NK-92 treated with Interleukin-12 subunit alpha and Interleukin-12 subunit beta, amount 100 ng/mL, for 24 hours (cell line): ENCODE measurements at regions not wholly inside any gene's neighbourhood (a gene's known extent, or its start where the extent isn't known, plus 50 kb on each side); places are given as distances from the start of the nearest gene placed in this dataset.
"Not testable (repeated sequence)": the region's sequence is repeated elsewhere in the genome, so short reads cannot be mapped to it uniquely, and the experiment has no call there.

Experiments used
- DNase-seq: peaks from one replicate; lab custom pipeline; 2025; lab: John Stamatoyannopoulos, UW

DNA sequence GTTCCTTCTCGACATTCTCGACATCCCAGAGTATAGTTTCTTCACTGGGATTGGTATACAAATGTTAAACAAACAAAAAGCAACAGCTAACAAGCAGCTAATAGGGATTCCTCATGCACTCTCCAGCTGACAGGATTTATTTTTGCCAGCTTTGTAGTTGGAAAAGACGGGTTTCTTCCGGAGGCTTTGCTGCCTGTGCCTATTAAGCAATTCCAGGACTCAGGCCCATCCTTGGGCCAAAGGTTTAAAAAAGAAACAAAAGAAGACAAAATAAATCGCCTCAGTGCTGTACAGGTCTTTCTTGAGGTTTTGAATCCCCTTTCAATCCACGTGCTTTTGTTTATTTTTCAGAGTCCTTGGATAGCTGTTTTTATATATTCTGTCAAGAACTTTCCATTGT, 1414.5 kb upstream of the PCDH9 start:
- DNase-seq = no peak

DNA sequence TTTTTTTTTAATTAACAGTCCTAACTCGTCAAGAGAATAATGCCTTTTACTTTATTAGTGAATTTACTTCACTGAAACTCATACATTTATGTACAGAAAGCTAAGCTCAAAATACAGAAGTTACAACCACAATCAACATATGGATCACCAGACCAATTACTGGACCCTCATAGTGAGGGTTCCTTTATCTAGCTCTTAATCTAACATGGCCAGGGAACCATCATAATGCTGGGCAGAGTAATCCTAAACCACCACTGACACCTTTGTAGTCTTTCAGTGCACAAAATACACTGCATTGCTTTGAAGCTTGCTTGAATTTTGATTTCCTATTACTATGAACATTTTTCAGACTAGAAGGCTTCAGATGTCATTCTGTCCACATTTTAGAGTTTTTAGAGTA, 1406.6 kb upstream of the PCDH9 start:
- DNase-seq = no peak

DNA sequence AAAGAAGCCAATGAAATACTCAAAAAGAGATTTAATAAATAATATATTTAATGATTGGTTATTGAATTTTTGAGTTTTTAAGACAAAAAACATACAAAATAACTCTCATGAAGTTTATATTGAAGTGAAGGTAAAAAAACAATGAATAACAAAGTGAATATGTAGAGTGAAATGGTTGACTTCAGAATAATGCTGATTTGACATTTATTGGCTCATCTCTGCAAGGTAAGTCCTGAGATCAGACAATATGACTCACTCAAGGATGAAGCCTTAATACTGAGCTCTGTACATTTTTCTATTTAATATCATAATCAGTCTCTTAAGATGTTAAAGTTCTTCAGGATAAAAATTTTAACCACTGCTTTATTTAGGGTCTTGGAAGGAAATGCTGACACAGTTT, 1398.9 kb upstream of the PCDH9 start:
- DNase-seq = no peak

DNA sequence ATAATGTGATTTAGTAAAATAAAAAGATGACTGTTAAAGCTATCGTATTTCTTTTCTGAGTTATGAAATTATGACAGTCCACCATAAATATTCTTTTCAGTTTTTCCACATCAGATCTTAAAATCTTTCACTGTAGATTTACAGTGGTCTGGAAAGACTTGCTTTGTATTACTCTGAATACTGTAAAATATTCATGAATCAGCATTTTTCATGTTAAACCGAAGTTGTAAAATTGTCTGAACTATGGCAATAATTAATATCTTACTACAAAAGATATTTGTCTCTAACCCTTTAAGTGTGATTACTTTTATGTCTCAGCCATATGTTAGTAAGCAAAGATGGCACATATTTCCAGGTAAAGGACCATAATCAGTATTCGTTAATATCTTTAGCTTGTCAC, 1397.2 kb upstream of the PCDH9 start:
- no peak for DNase-seq

DNA sequence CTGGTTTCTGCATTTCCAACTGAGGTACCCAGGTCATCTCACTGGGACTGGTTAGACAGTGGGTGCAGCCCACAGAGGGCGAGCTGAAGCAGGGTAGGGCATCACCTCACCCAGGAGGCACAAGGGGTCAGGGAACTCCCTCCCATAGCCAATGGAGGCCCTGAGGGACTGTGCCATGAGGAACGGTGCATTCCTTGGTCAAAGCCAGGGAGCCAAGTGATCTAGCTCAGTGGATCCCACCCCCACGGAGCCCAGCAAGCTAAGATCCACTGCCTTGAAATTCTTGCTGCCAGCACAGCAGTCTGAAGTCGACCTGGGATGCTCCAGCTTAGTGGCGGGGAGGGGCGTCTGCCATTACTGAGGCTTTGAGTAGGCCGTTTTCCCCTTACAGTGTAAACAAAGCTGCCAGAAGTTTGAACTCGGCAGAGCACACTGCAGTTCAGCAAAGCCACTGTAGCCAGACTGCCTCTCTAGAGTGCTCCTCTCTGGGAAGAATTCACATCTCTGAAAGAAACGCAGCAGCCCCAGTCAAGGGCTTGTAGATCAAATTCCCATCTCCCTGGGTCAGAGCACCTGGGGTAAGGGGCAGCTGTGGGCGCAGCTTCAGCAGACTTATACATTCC, 1386.6 kb upstream of the PCDH9 start:
- no peak for DNase-seq

DNA sequence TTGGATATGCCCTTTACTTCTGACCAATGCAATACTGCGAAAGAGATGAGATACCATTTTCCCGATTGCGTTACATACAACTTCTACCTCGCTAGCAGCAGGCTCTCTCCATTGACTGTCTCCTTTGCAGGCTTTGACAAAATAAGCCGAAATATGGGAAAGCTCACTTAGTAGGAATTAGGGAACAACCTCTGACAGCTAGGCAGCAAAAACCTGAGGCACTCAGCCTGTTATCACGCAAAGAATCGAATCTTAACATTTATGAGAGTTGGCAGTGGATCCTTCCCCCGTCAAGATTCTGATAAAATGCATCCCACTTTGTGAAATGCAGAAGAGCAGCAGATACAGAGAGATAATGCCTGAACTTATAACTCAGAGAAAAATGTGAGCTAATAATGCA, 1379.5 kb upstream of the PCDH9 start:
- DNase-seq = no peak

DNA sequence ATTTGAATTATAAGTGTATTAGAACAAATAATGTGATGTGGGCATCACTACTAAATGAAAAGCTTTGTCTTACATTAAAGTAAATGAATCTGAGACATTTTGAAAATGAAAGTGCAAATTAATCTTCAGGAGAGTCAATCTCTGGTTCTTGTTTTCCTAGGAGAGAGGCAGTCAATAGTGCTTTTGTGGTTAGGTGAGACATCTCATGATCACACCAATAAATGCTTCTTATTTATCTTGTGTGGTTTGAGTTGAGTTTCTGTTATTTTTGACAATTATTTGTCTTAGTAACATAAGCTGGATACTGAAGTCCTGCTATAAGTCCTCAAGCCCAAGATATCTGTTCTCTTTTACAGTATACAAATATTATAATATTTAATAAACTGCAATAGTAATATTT, 1378.0 kb upstream of the PCDH9 start:
- DNase-seq = no peak

DNA sequence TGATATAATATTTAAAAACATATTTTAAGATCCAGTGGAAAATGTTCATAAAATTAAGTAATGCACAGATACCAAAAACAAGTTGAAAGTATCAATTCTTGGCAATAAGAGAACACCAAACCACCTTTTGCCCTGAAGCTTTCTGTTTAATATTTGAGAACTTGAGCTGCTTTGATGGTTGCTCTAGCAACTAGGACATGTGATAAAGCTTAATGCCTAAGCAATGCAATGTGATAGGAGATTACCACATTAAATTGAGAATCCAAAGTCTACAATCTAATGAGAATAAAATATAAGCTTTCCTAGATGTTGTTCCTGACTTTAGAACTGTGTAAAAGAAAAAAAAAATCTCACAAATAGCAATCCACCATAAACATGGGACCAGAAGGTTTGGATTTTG, 1367.5 kb upstream of the PCDH9 start:
- DNase-seq = no peak

DNA sequence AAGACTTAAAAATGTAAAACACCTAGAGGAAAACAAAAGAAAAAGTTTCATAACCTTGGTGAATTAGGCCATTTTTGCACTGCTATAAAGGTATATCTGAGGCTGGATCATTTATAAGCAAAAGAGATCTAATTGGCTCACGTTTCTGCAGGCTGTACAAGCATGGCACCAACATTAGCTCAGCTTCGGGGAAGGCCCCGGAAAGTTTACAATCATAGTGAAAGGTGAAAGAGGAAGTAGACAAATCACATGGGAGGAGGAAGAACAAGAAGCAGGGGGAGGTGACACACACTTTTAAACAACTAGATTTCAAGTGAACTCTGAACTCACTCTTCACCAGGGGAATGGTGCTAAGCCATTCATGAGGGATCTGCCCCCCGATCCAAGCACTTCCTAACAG, 1358.5 kb upstream of the PCDH9 start:
- DNase-seq = no peak

DNA sequence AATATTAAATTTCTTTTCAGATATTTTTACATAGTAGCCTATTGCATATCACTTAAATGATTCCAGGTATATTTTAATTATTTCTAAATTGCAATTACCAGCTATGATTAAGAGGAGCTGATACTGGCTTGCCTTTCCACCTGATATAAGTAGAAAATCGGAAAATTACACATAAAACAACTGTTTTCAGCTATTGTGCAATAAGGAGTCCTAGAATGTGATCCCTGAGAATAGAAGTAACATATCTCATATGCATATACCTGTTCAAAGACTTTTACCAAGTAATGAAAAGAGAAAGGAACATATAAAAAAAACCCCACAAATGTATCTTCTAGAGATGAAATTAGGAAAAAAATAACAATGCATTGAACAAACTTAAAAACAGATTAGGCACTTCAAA, 1354.6 kb upstream of the PCDH9 start:
- no peak for DNase-seq

DNA sequence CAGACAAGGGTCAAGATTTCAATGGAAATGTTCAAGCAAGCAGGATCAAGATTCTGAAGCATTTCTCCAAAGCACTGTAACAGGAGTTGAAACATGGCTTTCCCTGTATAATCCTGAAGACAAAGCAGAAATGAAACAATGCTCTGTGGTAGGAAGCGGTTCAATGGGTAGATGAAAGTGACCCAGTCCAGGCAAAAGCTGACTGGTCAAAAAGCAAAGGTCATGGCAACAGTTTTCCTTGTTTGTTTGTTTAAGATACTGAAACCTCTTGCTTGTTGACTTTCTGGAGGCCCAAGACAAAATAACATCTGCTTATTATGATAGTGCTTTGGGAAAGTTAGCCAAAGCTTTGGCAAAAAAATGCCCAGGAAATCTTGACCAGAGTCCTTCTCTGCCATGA, 1343.9 kb upstream of the PCDH9 start:
- DNase-seq = no peak

DNA sequence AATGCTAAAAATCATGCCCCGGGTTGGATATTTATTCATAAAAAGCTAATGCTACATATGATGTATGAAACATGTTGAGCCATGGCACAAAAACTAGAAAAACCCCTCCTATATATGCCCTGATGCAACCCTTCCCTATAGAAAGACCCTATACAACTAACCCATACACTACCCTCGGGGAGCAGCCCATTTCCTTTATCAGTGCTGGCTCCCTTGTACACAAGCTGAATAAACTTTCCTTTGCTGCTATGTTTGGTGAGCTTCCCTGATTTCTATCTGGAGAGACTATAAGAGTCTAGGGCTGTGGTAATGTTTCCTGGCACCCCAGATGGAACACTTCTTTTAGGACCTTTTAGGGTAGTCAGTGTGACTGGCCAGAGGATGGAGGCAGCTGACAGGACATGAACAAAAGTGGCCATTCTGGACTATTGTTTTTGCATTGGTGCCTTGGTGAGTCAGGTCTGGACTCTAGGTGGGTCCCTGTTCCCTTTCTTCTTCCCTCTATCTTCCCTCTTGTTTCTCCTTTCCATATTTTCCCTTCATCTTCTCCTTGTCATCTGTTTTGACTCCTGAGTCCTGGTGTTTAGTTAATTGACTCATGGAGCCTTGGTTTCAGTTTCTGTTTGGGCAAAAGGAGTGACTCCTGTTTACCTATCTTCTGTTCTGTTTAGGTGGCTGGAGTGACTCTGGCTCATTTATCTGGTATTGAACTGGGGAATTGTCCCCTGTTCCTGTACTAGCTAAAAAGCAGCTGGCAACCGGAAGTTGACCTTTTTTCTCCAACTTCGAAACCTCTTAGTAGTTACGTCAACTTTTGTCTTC, 1321.8 kb upstream of the PCDH9 start:
- DNase-seq = no peak

DNA sequence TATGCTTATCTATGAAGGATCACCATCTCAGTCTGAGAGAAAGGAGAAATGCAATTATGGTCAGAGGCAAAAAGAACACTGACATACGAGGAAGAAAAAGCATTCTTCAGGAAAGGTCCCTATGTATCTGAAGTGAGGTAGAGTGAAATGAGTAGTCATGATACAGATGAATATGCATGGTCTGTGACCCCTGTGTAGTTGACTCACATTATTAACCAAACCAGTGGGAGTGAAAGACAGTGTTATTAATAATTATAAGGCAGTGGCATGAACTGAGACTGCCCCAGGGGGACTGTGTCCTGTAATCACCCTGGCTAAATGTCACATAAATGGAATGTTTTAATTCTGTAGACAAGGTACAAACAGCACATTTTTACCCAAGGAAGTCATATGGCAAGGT, 1320.2 kb upstream of the PCDH9 start:
- DNase-seq = no peak

DNA sequence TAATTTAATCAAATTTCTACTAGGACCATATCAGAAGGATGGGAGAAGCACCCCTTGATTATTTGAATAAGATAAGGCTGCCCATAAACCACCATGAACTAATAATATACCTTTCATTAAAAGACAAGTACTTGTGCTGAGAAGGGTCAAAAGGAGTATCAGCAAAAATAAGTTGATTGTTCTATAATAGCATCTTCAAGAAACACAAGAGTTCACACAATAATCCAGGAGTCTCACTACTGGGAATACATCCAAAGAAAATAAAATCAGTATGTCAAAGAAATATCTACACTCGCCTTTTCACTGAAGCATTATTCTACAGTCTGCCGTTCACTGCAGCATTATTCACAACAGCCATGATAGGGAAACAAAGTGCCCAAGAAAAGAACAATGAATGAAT, 1310.1 kb upstream of the PCDH9 start:
- DNase-seq = no peak

DNA sequence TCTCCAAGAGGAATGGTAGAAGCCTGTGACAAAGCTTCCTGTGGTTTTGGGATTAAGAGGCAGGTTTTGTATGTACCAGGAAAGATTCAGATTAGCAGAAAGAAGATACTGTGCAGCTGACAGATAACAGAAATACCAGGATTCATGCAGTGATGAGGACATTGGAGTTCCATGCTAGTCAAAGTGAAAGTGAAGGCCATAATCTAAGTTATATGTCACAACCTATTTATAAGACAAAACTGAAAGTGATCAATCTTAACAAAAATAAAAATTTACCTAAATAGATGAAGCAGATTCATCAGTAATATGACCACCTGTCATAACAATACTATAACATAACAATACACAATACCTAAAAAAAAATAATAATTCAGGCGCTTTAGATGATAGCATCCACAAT, 1305.2 kb upstream of the PCDH9 start:
- DNase-seq = no peak

DNA sequence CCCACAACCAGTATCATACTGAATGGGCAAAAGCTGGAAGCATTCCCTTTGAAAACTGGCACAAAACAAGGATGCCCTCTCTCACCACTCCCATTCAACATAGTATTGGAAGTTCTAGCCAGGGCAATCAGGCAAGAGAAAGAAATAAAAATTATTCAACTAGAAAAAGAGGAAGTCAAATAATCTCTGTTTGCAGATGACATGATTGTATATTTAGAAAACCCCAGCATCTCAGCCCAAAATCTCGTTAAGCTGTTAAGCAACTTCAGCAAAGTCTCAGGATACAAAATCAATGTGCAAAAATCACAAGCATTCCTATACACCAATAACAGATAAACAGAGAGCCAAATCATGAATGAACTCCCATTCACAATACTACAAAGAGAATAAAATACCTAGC, 1297.0 kb upstream of the PCDH9 start:
- not testable (repeated sequence) for DNase-seq

DNA sequence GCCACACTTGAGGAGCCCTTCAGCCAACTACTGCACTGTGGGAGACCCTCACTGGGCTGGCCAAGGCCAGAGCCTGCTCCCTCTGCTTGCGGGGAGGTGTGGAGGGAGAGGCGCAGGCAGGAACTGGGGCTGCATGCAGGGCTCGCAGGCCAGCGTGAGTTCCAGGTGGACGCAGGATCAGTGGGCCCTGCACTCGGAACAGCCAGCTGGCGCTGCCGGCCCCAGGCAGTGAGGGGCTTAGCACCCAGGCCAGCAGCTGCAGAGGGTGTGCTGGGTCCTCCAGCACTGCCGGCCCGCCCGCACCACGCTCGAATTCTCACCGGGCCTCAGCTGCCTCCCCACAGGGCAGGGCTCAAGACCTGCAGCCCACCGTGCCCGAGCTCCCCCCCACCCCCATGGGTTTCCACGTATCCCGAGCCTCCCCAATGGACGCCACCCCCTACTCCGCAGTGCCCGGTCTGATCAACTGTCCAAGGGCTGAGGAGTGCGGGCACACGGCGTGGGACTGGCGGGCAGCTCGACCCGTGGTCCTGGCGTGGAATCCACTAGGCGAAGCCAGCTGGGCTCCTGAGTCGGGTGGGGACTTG, 1293.8 kb upstream of the PCDH9 start:
- DNase-seq = no peak

DNA sequence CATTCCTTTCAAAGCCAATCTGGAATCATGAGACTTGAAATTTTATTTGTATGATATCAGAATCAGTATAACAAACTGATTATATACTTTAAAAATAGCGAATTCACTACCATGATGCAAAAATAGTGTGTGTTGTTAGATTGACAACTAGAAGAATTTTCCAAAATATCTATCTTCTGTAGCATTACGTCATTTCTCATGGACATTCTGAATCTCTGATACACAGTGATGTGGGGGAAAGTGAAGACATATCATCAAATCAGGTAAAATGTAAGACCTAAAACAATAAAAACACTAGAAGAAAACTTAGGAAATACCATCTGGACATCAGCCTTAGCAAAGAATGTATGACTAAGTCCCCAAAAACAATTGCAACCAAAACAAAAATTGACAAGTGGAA, 1292.0 kb upstream of the PCDH9 start:
- no peak for DNase-seq

DNA sequence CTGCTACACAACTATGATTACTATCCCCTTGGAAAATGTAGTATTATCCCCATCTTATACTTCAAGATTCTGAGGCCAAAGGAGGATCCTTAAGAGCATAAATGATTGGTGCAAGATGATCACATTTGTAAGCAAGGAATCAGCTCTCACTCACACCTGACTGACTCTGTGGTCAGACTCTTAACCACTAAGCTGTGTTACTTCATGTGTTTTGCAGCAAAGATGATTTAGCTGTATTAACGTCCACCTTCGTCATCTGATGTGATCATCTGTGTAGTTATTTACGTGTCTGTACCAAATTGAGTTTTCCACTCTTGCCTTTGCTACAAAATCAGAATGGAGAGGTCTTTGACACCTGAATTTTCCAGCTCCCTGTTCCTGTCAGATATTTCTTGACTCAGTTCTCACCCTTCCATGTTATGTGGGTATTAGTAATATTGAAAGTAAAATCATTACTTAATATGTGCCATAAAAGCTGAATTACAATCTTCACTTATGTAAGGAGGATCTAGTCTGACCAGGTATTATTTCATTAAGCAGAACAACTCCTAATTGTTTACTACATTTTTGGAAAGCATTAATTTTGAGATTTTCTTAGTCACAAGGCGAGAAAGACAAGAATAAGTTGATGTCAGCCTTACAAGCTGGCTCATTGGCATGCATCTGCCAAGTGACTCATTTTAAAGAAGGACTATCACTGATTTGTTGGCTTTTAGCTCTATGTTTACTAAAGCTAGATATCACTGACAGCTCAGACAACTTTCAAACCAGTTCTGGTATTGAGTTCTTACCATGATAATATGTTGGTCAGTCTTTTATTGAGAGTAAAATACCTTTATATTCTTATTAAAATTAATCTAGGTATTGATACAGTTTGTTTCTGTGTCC, 1279.8 kb upstream of the PCDH9 start:
- DNase-seq = no peak

DNA sequence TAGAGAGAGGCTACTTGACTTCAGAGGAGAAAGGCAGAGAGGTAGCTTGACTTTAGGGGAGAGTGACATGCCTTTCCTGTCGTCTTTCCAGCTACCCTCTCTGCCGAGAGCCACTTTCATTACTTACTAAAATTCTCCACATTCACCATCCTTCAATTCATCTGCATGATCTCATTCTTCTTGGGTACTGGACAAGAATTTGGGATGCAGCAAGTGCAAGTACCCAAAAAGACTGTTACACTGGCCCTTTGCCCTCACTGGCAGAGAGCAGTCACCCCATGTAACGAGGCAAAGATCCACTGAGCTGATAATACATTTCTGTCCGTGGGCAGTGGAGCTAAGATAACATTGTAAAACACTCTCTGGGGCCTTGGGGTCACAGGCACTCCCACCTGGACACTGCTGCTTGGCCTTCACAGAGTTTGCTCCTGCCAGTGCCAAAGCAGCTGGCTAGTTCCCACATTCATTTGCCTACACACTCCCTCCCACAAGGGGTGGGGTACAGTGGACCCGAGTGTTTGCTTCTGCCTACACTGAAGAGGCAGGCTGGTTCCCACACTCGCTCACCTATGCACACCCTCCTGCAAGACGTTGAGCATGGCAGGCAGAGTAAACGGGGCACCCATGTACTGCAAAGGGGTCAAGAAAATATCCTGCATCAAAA, 1276.9 kb upstream of the PCDH9 start:
- no peak for DNase-seq

DNA sequence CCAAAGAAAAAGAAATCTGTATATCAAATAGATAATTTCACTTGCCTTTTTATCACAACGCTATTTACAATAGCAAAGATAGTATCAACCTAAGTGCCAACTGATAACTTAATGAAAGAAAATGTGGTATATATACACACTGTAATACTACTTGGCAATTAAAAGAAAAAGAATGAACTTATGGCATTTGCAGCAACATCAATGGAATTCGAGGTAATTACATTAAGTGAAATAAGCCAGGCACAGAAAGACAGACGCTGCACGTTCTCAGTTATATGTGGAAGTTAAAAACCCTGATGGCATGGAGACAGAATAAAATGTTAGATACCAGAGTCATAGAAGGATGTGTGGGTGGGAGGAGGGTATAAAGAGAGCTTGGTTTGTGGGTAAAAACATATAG, 1260.5 kb upstream of the PCDH9 start:
- no peak for DNase-seq

DNA sequence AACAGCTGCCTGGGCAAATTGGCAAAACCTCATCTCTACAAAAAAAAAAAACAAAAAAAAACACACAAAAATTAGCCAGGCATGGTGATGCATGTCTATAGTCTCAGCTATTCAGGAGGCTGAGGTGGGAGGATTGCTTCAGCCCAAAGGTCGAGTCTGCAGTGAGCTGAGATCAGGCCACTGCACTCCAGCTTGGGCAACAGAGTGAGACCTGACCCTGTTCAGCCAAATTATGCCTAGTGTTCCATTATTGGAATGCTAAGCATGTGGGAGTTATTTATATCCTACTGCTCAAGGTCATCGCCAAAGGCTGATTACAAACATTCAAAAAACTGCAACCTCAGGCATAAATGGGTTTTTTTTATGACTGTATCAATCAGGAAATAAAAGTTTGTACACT, 1251.0 kb upstream of the PCDH9 start:
- no peak for DNase-seq
